K562 (cell line): ENCODE measurements at regions not wholly inside any gene's neighbourhood (a gene's known extent, or its start where the extent isn't known, plus 50 kb on each side); places are given as distances from the start of the nearest gene placed in this dataset.

ENCODE experiments used
- ATAC-seq: fragments of 200-7000 bp; cut with Tn5 transposase; 3 replicates; pipeline ENCODE4 v1.9.1; 2020; ENCODE audit warnings: moderate library complexity
- BruUV-seq: library from RNA; stranded (reverse); fragments of 400-500 nt; replicated peaks from 2 replicates; lab custom pipeline; 2021; lab: Mats Ljungman, UMichigan
- CTCF ChIA-PET: fragments of 300-600 bp; formaldehyde crosslinking; extraction: SDS; loops from one replicate; lab custom pipeline; 2021; ENCODE audit warnings: low intra/inter-chr PET ratio; lab: Yijun Ruan, JAX
- POLR2A ChIA-PET: fragments of 300-600, 350-650 bp; sonication (Branson Sonifier 250); formaldehyde crosslinking; extraction: SDS; loops from one replicate; lab custom pipeline; 2021; ENCODE audit warnings: antibody characterized with exemption, inconsistent platforms; lab: Yijun Ruan, JAX
- DNase-seq, 4 experiments: peaks; one replicate each; pipeline versions ENCODE4 v3.0.0 to v3.0.0-alpha.2; 2011 to 2018; ENCODE audit warnings: low spot score in 3 of 4, mixed read lengths in 3 of 4; ENCODE audit errors: extremely low read depth in 1 of 4
- FAIRE-seq: peaks from 2 replicates; lab custom pipeline; 2011; peaks lifted over from hg19 to GRCh38; lab: Jason Lieb, UNC
- H2AFZ ChIP-seq: 2 replicates; pipeline ENCODE4 v1.6.0; 2011; ENCODE audit warnings: low read depth, low read length, control low read depth, inconsistent platforms
- H3K27ac ChIP-seq: fragments of 200-600 bp; 3 replicates; pipeline ENCODE4 v1.8.0; 2011; ENCODE audit warnings: low read depth, mild to moderate bottlenecking, control low read depth, inconsistent platforms, low read length, moderate library complexity, mixed read lengths; ENCODE audit errors: extremely low read depth
- H3K27me3 ChIP-seq, 2 experiments: fragments of 300-600 bp in 1 of 2; 2 replicates in 1 of 2; 3 replicates in 1 of 2; pipeline versions ENCODE4 v1.6.0 to v1.8.0; 2011; ENCODE audit warnings: inconsistent platforms in 2 of 2, low read length in 2 of 2, mild to moderate bottlenecking in 1 of 2, mixed read lengths in 1 of 2, moderate library complexity in 1 of 2; ENCODE audit not compliant: control insufficient read depth in 2 of 2, insufficient read depth in 2 of 2
- H3K36me3 ChIP-seq: fragments of 300-600 bp; 3 replicates; pipeline ENCODE4 v1.8.0; 2011; ENCODE audit warnings: mild to moderate bottlenecking, low read length, inconsistent platforms; ENCODE audit not compliant: control insufficient read depth, insufficient read depth
- H3K4me1 ChIP-seq, 2 experiments: fragments of 200-600 bp in 1 of 2; replicated peaks in 1 of 2; 2 replicates in 1 of 2; 3 replicates in 1 of 2; pipeline versions ENCODE4 v1.5.1 to v1.8.0; 2011; ENCODE audit warnings: inconsistent platforms in 2 of 2, low read length in 2 of 2, mild to moderate bottlenecking in 1 of 2, mixed read lengths in 1 of 2, moderate library complexity in 1 of 2; ENCODE audit not compliant: control insufficient read depth in 2 of 2, insufficient read depth in 2 of 2
- H3K4me2 ChIP-seq: 2 replicates; pipeline ENCODE4 v1.6.1; 2011; ENCODE audit warnings: low read length, control low read depth, inconsistent platforms, mixed read lengths; ENCODE audit not compliant: insufficient read depth
- H3K4me3 ChIP-seq: fragments of 200-600 bp; sonication (generic), shearing (Covaris generic); 2 replicates; pipeline ENCODE4 v1.5.1; 2016; ENCODE audit warnings: control low read depth, inconsistent platforms
- H3K79me2 ChIP-seq: fragments of 200-600 bp; 3 replicates; pipeline ENCODE4 v1.8.0; 2011; ENCODE audit warnings: low read length, inconsistent platforms; ENCODE audit not compliant: control insufficient read depth, insufficient read depth
- H3K9ac ChIP-seq, 2 experiments: 2 replicates each; pipeline versions ENCODE4 v1.6.0 to v1.6.1; 2011; ENCODE audit warnings: low read depth in 2 of 2, low read length in 2 of 2, control low read depth in 1 of 2, inconsistent platforms in 1 of 2, mild to moderate bottlenecking in 1 of 2, mixed read lengths in 1 of 2; ENCODE audit not compliant: insufficient read depth in 1 of 2
- H3K9me1 ChIP-seq: one replicate; pipeline ENCODE4 v1.6.0; 2011; ENCODE audit warnings: inconsistent platforms, mild to moderate bottlenecking, low read length, moderate library complexity; ENCODE audit not compliant: control insufficient read depth, insufficient read depth
- H3K9me3 ChIP-seq: replicated peaks from 2 replicates; pipeline ENCODE4 v1.5.1; 2011; ENCODE audit warnings: low read depth, low read length, inconsistent platforms; ENCODE audit not compliant: control insufficient read depth, insufficient read depth
- H4K20me1 ChIP-seq: replicated peaks from 2 replicates; pipeline ENCODE4 v1.6.1; 2011; ENCODE audit warnings: low read length, inconsistent platforms, mixed read lengths; ENCODE audit not compliant: control insufficient read depth, insufficient read depth
- CBFA2T2 ChIP-seq: fragments of 450-650 bp; conservative IDR thresholded peaks from 2 replicates; pipeline ENCODE4 v1.6.1; 2017; ENCODE audit warnings: mild to moderate bottlenecking
- CBFA2T3 ChIP-seq: fragments of 450-650 bp; IDR thresholded peaks from 2 replicates; pipeline ENCODE4 v1.6.1; 2017
- MEIS2 ChIP-seq: fragments of 450-650 bp; IDR thresholded peaks from 2 replicates; pipeline ENCODE4 v1.6.1; 2014; ENCODE audit warnings: mild to moderate bottlenecking; ENCODE audit not compliant: partially characterized antibody
- TCF3 ChIP-seq: sonication (generic); formaldehyde crosslinking; IDR thresholded peaks from 2 replicates; pipeline ENCODE4 v1.4.0; 2020; ENCODE audit warnings: mild to moderate bottlenecking, missing genetic modification reagents
- ZNF696 ChIP-seq: fragments of 250-450 bp; sonication (Bioruptor Pico); conservative IDR thresholded peaks from 2 replicates; pipeline ENCODE4 v1.4.0; 2020; ENCODE audit warnings: mild to moderate bottlenecking, moderate library complexity
- WGBS: fragments of 100-300 bp; shearing (Covaris generic); methylation state at CpG from one replicate; pipeline ENCODE4 v1.1.6; 2016; ENCODE audit warnings: low coverage, mixed read lengths; ENCODE audit not compliant: insufficient coverage; ENCODE audit errors: missing lambda C conversion rate; 5-methylcytosine and 5-hydroxymethylcytosine counted together
- in situ Hi-C: fragments of 300-500 bp; cut with MboI; formaldehyde crosslinking; loops from 4 replicates; pipeline ENCODE4 v1.15.0; 2018; ENCODE audit warnings: inconsistent platforms, mixed read lengths
- intact Hi-C: fragments of 100-400 bp; cut with micrococcal nuclease; formaldehyde crosslinking; loops from 2 replicates; pipeline ENCODE4 v1.14.2; 2022
- TF ChIP-seq, protein P1 (sequence below): sonication (generic); formaldehyde crosslinking; IDR thresholded peaks from 2 replicates; pipeline ENCODE4 v1.8.0; 2022; ENCODE audit warnings: missing genetic modification reagents, mild to moderate bottlenecking, moderate library complexity, borderline replicate concordance
- TF ChIP-seq, protein P2 (sequence below): fragments of 250-450 bp; sonication (Bioruptor Pico); IDR thresholded peaks from 2 replicates; pipeline ENCODE4 v1.5.1; 2021; ENCODE audit warnings: mild to moderate bottlenecking
- TF ChIP-seq, protein P3 (sequence below), 2 experiments: IDR thresholded peaks in 1 of 2; conservative IDR thresholded peaks in 1 of 2; 2 replicates each; pipeline ENCODE4 v1.6.1; 2016; ENCODE audit warnings: low read depth in 2 of 2, mild to moderate bottlenecking in 1 of 2, missing compliant biosample characterization in 1 of 2, missing genetic modification characterization in 1 of 2, moderate library complexity in 1 of 2

DNA sequence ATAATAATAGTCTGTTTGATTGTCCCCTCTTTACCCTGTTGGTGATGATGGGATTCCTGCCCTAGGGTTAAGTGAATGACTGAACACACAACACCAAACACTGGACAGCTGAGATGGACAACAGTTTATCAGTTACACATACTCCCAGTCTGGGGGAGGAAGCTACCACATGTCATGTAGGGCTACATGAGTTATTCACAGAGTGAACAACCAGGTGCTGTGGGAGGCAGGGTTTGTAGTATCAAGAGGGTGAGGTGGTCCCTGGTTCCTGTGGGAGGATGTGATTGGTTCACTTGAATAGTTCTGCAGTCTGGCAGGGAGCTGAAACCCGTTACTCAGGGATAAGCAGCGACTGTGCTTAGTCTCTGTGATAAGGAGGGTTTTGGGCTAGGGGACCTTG lies 88.8 kb upstream of the AP1S2 start:
- ATAC-seq (no peak), FAIRE-seq (no peak), DNase-seq (peak in 2 of 4 experiments; percentile 13 to 20)
- H3K27me3 ChIP-seq = no peaks in the 10 kb centered on the region
- no peaks in the 10 kb centered on the region for H3K79me2 ChIP-seq
- no peak overlapping the region for H3K4me3 ChIP-seq
- H4K20me1 ChIP-seq = no peaks in the 10 kb centered on the region
- H3K4me1 ChIP-seq = peaks cover 0 to 17% of the 10 kb centered on the region in 2 experiments; a peak in 3 of 5 replicates
- H3K9ac ChIP-seq = no peak overlapping the region
- H2AFZ ChIP-seq = no peak overlapping the region
- in situ Hi-C loops (no loop called here), intact Hi-C loops (no loop called here)
- H3K9me1 ChIP-seq = no peaks in the 10 kb centered on the region
- ChIA-PET CTCF (no interaction called here), POLR2A (no interaction called here)
- H3K9me3 ChIP-seq = no peaks in the 10 kb centered on the region
- TF ChIP-seq, protein P1, sequence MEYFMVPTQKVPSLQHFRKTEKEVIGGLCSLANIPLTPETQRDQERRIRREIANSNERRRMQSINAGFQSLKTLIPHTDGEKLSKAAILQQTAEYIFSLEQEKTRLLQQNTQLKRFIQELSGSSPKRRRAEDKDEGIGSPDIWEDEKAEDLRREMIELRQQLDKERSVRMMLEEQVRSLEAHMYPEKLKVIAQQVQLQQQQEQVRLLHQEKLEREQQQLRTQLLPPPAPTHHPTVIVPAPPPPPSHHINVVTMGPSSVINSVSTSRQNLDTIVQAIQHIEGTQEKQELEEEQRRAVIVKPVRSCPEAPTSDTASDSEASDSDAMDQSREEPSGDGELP (CRISPR knock-in tag) = 0 out of 2 replicates have a peak, but pooled peaks have one; percentile 37
- peak; percentile 31 for TF ChIP-seq CBFA2T2
- TF ChIP-seq ZNF696 (CRISPR knock-in tag) = no peak
- peak; percentile 63 for TF ChIP-seq CBFA2T3
- TF ChIP-seq, protein P2, sequence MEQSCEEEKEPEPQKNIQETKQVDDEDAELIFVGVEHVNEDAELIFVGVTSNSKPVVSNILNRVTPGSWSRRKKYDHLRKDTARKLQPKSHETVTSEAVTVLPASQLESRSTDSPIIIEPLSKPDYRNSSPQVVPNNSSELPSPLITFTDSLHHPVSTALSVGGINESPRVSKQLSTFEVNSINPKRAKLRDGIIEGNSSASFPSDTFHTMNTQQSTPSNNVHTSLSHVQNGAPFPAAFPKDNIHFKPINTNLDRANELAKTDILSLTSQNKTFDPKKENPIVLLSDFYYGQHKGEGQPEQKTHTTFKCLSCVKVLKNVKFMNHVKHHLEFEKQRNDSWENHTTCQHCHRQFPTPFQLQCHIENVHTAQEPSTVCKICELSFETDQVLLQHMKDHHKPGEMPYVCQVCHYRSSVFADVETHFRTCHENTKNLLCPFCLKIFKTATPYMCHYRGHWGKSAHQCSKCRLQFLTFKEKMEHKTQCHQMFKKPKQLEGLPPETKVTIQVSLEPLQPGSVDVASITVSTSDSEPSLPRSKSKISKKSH (CRISPR knock-in tag) = no peak
- TF ChIP-seq TCF3 (CRISPR knock-in tag) = peak; percentile 64
- TF ChIP-seq MEIS2 = peak; percentile 15
- TF ChIP-seq, protein P3, sequence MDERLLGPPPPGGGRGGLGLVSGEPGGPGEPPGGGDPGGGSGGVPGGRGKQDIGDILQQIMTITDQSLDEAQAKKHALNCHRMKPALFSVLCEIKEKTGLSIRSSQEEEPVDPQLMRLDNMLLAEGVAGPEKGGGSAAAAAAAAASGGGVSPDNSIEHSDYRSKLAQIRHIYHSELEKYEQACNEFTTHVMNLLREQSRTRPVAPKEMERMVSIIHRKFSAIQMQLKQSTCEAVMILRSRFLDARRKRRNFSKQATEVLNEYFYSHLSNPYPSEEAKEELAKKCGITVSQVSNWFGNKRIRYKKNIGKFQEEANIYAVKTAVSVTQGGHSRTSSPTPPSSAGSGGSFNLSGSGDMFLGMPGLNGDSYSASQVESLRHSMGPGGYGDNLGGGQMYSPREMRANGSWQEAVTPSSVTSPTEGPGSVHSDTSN (CRISPR knock-in tag; IDR thresholded peaks at IDR 0.05; ENCODE audit: low read depth) = no peak
- TF ChIP-seq, protein P3 (tag; conservative IDR thresholded peaks at IDR 0.05; ENCODE audit: low read depth) = 0 out of 2 replicates have a peak, but pooled peaks have one; percentile 20
- H3K4me2 ChIP-seq = no peak overlapping the region
- BruUV-seq = no TSS peak
- H3K27ac ChIP-seq = no peak overlapping the region
- H3K36me3 ChIP-seq = no peaks in the 10 kb centered on the region
- WGBS = 0% methylated on average over 2 of the region's 2 CpGs
